HL-60/S4 (cell line): ENCODE measurements at regions not wholly inside any gene's neighbourhood (a gene's known extent, or its start where the extent isn't known, plus 50 kb on each side); places are given as distances from the start of the nearest gene placed in this dataset.
"Not testable (repeated sequence)": the region's sequence is repeated elsewhere in the genome, so short reads cannot be mapped to it uniquely, and the experiment has no call there.

Experiments
- in situ Hi-C: fragments of 300-500 bp; cut with MboI; formaldehyde crosslinking; loops from 2 replicates; pipeline ENCODE4 v1.14.3; 2022; ENCODE audit warnings: low sequenced_read_pairs

GRCh38 chr7:85287106-85287825 is 100.4 kb upstream of the SEMA3D start:
- in situ Hi-C loops = no loop called here

GRCh38 chr7:85286446-85286845 is 99.6 kb upstream of the SEMA3D start:
- in situ Hi-C loops = no loop called here

GRCh38 chr7:85285527-85285926 is 98.7 kb upstream of the SEMA3D start:
- in situ Hi-C loops = no loop called here

- in situ Hi-C loops = no loop called here
Measured at GRCh38 chr7:85275204-85275603, 88.3 kb upstream of the SEMA3D start.

GRCh38 chr7:85274454-85274853 is 87.6 kb upstream of the SEMA3D start:
- in situ Hi-C loops = no loop called here

- in situ Hi-C loops = no loop called here
Measured at GRCh38 chr7:85262891-85263290, 76.0 kb upstream of the SEMA3D start.

- in situ Hi-C loops = no loop called here
Measured at GRCh38 chr7:85261336-85261735, 74.5 kb upstream of the SEMA3D start.

GRCh38 chr7:85249787-85250186 is 62.9 kb upstream of the SEMA3D start:
- in situ Hi-C loops = not testable (repeated sequence)

- in situ Hi-C loops = no loop called here
Measured at GRCh38 chr7:85239109-85239508, 52.3 kb upstream of the SEMA3D start.

- in situ Hi-C loops = no loop called here
Measured at GRCh38 chr7:85237721-85238120, 50.9 kb upstream of the SEMA3D start.
